Psoas muscle (tissue), 7 donors: ENCODE measurements at regions not wholly inside any gene's neighbourhood (a gene's known extent, or its start where the extent isn't known, plus 50 kb on each side); places are given as distances from the start of the nearest gene placed in this dataset.

Experiments
- ATAC-seq, 4 donors: fragments of 200-7000 bp; cut with Tn5 transposase; one replicate each; pipeline ENCODE4 v1.9.1; 2020; ENCODE audit warnings: moderate library complexity in 3 of 4, mild to moderate bottlenecking in 2 of 4
- DNase-seq, 2 donors: peaks; one replicate each; pipeline ENCODE4 v3.0.0-alpha.2; 2020
- H3K27ac ChIP-seq: fragments of 200-600 bp; one replicate; pipeline ENCODE4 v1.8.0; 2022
- H3K27me3 ChIP-seq, 3 donors: fragments of 200-600 bp in 1 of 3; one replicate each; pipeline versions ENCODE4 v1.6.1 to v1.8.0; 2013 to 2022; ENCODE audit warnings: low read length in 2 of 3, mild to moderate bottlenecking in 2 of 3, moderate library complexity in 1 of 3; ENCODE audit not compliant: insufficient read depth in 3 of 3
- H3K36me3 ChIP-seq, 2 donors: fragments of 200-600 bp in 1 of 2; one replicate each; pipeline versions ENCODE4 v1.6.1 to v1.8.0; 2013 to 2022; ENCODE audit warnings: low read depth in 1 of 2, mild to moderate bottlenecking in 1 of 2, moderate library complexity in 1 of 2; ENCODE audit not compliant: insufficient read depth in 1 of 2
- H3K4me1 ChIP-seq: fragments of 200-600 bp; one replicate; pipeline ENCODE4 v1.8.0; 2022
- H3K4me3 ChIP-seq: fragments of 200-600 bp; one replicate; pipeline ENCODE4 v1.8.0; 2022; ENCODE audit warnings: mild to moderate bottlenecking
- H3K9me3 ChIP-seq: fragments of 200-600 bp; one replicate; pipeline ENCODE4 v1.8.0; 2022
- WGBS, 3 donors: extraction: QIAGEN DNeasy Blood & Tissue Kit; methylation state at CpG; one replicate each; pipeline versions ENCODE4 v1.1.6 to v1.1.7; 2013; 5-methylcytosine and 5-hydroxymethylcytosine counted together
- intact Hi-C, 2 donors: fragments of 100-400 bp; cut with DNase I; formaldehyde crosslinking; loops; one replicate each; pipeline versions ENCODE4 v1.11.0 to v1.14.2; 2022
- TF ChIP-seq, protein P1 (sequence below): fragments of 200-600 bp; IDR thresholded peaks from one replicate; pipeline ENCODE4 v1.8.0; 2022; ENCODE audit warnings: antibody characterized with exemption
- donor health status: healthy with polysubstance abuse.
- donor health status: DM: no; HTN: no; CAD: no; lungs with moderate emphysema.
- donor health status: Bipolar disorder and iron deficiency.
- donor health status: healthy.
- donor health status: DM: yes; HTN: yes; CAD: no.
- donor health status: DM: no; HTN: no; CAD: no.
- donor health status: DM: yes; HTN: yes; CAD: no.

DNA sequence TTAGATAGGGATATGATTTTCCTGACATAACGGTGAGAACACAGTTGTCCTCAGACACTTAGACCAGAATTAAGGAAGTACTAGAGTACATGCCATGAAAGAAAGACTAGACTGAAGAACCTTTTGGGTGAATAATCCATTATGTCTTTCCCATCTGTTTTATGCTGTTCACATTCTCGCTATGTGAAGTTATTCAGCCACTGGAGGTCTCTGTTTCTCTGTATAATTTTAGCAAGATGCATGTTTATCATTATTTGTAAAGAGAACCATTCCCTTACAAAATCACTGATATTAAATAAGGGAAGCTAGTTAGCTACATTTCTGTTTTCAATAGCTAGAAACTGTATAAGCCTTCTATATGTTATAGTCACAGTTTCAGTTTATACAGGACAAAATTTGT, 391.9 kb downstream of the CD109 start:
- no peak overlapping the region for H3K27ac ChIP-seq
- intact Hi-C loops: no loop called here
- TF ChIP-seq, protein P1, sequence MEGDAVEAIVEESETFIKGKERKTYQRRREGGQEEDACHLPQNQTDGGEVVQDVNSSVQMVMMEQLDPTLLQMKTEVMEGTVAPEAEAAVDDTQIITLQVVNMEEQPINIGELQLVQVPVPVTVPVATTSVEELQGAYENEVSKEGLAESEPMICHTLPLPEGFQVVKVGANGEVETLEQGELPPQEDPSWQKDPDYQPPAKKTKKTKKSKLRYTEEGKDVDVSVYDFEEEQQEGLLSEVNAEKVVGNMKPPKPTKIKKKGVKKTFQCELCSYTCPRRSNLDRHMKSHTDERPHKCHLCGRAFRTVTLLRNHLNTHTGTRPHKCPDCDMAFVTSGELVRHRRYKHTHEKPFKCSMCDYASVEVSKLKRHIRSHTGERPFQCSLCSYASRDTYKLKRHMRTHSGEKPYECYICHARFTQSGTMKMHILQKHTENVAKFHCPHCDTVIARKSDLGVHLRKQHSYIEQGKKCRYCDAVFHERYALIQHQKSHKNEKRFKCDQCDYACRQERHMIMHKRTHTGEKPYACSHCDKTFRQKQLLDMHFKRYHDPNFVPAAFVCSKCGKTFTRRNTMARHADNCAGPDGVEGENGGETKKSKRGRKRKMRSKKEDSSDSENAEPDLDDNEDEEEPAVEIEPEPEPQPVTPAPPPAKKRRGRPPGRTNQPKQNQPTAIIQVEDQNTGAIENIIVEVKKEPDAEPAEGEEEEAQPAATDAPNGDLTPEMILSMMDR: no peak

DNA sequence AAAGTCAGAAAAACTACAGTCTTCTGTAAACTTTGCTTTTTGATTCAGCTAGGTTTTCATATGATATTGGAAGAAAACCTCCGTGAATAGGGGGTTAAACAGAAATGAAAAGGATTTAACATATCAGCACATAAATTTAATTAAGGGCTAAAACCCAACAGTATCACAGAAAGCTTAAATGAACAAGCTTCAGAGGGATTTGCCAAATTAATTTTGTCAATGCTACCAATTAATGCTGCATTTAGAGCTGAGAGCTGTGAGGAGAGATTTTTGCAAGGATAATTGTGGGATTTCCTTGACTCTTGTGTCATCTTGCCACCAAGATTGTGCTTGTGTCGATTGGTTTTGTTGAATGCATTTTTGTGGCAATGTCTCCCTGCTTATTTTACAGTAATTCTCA, 379.9 kb downstream of the CD109 start:
- TF ChIP-seq, protein P1: no peak
- Histone ChIP-seq H3K4me3 (no peak overlapping the region), H3K27ac (no peak overlapping the region), H3K36me3 (no peaks in the 10 kb centered on the region), H3K9me3 (no peaks in the 10 kb centered on the region), H3K4me1 (no peaks in the 10 kb centered on the region), H3K27me3 (no peaks in the 10 kb centered on the region)
- DNase-seq: no peak
- no peak for ATAC-seq
- intact Hi-C loops: no loop called here
- WGBS, 3 donors: 70 to 84% (median 72%) methylated on average over 2 of the region's 2 CpGs

More for the DNA sequence above, 391.9 kb downstream of the CD109 start:
- Histone ChIP-seq H3K27me3 (peaks cover 0 to 2% (median 0%) of the 10 kb centered on the region in 3 donors), H3K4me1 (no peaks in the 10 kb centered on the region), H3K9me3 (no peaks in the 10 kb centered on the region), H3K36me3 (no peaks in the 10 kb centered on the region), H3K4me3 (no peak overlapping the region)
- 25 to 28% (median 27%) methylated on average over 2 of the region's 2 CpGs for WGBS, 3 donors
- no peak for ATAC-seq
- DNase-seq: no peak

DNA sequence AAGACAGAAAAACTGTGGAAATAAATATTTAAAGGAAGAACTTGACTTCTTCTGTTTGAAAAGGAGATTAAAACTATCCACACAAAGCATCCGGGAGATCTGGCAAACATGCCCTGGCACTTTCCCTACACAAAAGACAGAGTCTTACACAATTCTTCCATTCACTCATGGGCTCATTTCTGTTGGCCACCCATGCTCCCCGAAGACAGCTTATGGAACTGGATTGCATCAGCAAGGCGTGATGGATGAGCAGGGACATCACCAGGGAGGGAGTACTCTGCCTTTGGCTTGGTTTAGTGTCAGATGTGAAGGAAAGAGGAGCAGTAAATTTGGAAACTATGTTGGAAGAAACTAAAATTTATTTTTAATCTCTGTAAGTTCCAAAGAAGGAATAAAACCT, 379.3 kb downstream of the CD109 start:
- H3K4me3 ChIP-seq: no peak overlapping the region
- 45 to 49% (median 45%) methylated on average over 3 of the region's 3 CpGs for WGBS, 3 donors
- no peaks in the 10 kb centered on the region for H3K36me3 ChIP-seq
- H3K27me3 ChIP-seq: no peaks in the 10 kb centered on the region
- intact Hi-C loops: no loop called here
- no peaks in the 10 kb centered on the region for H3K9me3 ChIP-seq
- H3K4me1 ChIP-seq: no peaks in the 10 kb centered on the region
- ATAC-seq: peak in 2 of 4 donors; percentile 52 to 63
- DNase-seq: peak; percentile 58 to 68
- TF ChIP-seq, protein P1: no peak
- H3K27ac ChIP-seq: no peak overlapping the region

DNA sequence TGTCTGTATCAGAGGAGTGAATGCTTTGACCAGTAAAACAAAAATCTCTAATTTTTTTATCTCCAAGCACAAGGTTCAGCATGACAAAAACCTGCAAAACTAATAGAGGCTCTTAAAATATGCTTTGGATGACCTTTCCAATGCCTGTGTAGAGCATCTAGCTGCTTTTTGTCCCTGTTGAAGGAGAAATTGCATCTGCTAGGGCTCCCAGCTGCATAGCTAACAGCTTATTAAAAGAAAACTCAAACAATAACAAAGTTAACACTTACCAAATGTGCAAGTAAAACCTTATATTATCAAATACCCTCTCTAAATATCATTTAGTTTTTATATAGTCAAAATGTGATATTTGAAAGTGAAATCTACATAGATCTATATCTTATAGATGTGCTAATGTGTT, 378.6 kb downstream of the CD109 start:
- Histone ChIP-seq H3K36me3 (no peaks in the 10 kb centered on the region), H3K4me1 (no peaks in the 10 kb centered on the region), H3K27me3 (no peaks in the 10 kb centered on the region), H3K27ac (no peak overlapping the region), H3K9me3 (no peaks in the 10 kb centered on the region), H3K4me3 (no peak overlapping the region)
- intact Hi-C loops: no loop called here
- TF ChIP-seq, protein P1: no peak
- ATAC-seq (no peak), DNase-seq (no peak)

DNA sequence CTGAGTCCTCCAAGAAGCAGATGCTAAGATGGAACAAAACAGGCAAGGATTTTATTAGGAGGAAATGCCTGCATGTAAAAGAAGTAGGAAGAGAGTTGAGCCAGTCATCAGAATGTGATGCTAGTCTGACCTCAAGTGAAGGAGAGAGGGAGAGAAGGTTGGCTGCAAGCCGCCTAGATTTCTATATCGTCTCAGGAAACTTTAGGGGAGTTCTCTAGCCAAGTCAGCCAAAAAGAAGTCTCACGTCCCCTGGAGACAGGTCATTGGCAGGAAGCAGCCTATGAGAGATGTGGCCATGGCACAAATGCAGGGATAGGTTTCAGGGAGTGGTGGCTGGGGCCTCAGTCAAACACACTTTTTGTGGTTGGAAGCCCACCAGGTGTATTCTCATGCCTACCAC, 378.0 kb downstream of the CD109 start:
- Histone ChIP-seq H3K27me3 (no peaks in the 10 kb centered on the region), H3K36me3 (no peaks in the 10 kb centered on the region), H3K9me3 (no peaks in the 10 kb centered on the region), H3K27ac (no peak overlapping the region), H3K4me1 (no peaks in the 10 kb centered on the region), H3K4me3 (no peak overlapping the region)
- 58 to 71% (median 67%) methylated on average over 3 of the region's 3 CpGs for WGBS, 3 donors
- DNase-seq: no peak
- TF ChIP-seq, protein P1: no peak
- ATAC-seq: no peak
- intact Hi-C loops: no loop called here
